ENCODE measurements at regions not wholly inside any gene's neighbourhood (a gene's known extent, or its start where the extent isn't known, plus 50 kb on each side); places are given as distances from the start of the nearest gene placed in this dataset.

DNA sequence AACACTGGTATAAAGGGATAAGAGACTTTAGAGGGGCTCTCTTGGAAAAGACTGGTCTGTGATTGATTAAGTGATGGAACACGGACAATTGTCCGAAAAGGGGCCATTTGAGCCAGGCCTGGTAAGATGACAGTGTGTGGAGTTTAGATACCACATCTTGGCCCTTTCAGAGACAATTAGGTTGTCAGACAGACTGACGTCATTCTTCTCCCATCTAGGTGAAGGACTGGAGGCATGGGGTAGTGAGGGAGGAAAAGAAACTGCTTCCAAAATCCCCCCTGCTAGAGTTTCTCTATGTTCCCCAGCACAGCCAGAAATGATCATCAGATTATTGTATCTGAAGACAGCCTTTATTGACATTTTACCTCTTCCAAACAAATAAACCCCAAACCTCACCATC is 84.8 kb upstream of the MYO3A start:
- intact Hi-C loops (cut with DNase I; ENCODE audit: low total_unique reads) (no loop called here), in situ Hi-C loops (cut with MboI; ENCODE audit: low pct_ligation_motif_present in 1 of 4, low pct_unique_long_range_greater_than_20kb in 1 of 4, low sequenced_read_pairs in 3 of 4) (no loop called here)
- Histone ChIP-seq H3K36me3 (no peaks in the 10 kb centered on the region), H3K27ac (no peak overlapping the region), H3K4me1 (no peaks in the 10 kb centered on the region), H3K4me3 (no peak overlapping the region), H3K27me3 (no peaks in the 10 kb centered on the region), H3K9me3 (no peaks in the 10 kb centered on the region)
- TF ChIP-seq POLR2AphosphoS5 (IDR thresholded peaks at IDR 0.05) (no peak), POLR2A (IDR thresholded peaks at IDR 0.05) (no peak), EP300 (IDR thresholded peaks at IDR 0.05; ENCODE audit: low read depth) (no peak)
- TF ChIP-seq, protein P1, sequence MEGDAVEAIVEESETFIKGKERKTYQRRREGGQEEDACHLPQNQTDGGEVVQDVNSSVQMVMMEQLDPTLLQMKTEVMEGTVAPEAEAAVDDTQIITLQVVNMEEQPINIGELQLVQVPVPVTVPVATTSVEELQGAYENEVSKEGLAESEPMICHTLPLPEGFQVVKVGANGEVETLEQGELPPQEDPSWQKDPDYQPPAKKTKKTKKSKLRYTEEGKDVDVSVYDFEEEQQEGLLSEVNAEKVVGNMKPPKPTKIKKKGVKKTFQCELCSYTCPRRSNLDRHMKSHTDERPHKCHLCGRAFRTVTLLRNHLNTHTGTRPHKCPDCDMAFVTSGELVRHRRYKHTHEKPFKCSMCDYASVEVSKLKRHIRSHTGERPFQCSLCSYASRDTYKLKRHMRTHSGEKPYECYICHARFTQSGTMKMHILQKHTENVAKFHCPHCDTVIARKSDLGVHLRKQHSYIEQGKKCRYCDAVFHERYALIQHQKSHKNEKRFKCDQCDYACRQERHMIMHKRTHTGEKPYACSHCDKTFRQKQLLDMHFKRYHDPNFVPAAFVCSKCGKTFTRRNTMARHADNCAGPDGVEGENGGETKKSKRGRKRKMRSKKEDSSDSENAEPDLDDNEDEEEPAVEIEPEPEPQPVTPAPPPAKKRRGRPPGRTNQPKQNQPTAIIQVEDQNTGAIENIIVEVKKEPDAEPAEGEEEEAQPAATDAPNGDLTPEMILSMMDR (IDR thresholded peaks at IDR 0.05): no peak
- no peak for DNase-seq
- WGBS, 2 donors (ENCODE audit: low coverage in 1 of 2): 67 to 82% methylated on average over 3 of the region's 3 CpGs

DNA sequence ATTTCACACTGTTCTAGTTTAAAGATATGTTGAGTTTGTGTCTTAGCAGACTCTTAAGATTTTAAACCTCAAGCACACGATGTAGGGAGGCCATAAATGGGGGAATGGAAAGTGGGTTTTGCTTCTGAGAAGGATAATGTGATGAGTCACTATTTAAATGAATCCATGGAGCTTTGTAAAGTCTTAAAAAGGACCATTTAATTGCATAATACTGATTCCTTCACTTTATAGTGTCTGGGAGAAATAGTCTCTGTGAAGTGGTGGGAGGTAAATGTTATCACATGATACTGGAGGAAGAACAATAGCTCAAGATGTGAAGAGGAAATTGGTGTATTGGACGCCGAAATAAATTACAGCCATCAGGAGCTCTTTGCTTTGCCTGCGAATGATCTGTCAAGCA is 84.0 kb upstream of the MYO3A start:
- 18 to 21% methylated on average over 4 of the region's 4 CpGs for WGBS, 2 donors (ENCODE audit: low coverage in 1 of 2)
- intact Hi-C loops (cut with DNase I; ENCODE audit: low total_unique reads): no loop called here
- in situ Hi-C loops (cut with MboI; ENCODE audit: low pct_ligation_motif_present in 1 of 4, low pct_unique_long_range_greater_than_20kb in 1 of 4, low sequenced_read_pairs in 3 of 4): no loop called here

DNA sequence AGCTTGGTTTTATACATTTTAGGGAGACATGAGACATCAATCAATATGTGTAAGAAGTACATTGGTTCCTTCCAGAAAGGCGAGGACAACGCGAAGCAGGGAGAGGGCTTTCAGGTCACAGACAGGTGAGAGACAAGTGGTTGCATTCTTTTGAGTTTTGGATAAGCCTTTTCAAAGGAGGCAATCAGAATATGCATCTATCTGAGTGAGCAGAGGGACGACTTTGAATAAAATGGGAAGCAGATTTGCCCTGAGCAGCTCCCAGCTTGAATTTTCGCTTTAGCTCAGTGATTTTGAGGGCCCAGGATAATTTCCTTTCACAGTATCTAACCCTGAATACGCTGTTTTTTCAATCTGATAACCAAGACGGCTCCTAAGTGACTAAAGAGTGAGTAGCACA is 82.5 kb upstream of the MYO3A start:
- H3K4me3 ChIP-seq: no peak overlapping the region
- H3K4me1 ChIP-seq: no peaks in the 10 kb centered on the region
- intact Hi-C loops (cut with DNase I; ENCODE audit: low total_unique reads) (no loop called here), in situ Hi-C loops (cut with MboI; ENCODE audit: low pct_ligation_motif_present in 1 of 4, low pct_unique_long_range_greater_than_20kb in 1 of 4, low sequenced_read_pairs in 3 of 4) (no loop called here)
- H3K27me3 ChIP-seq: no peaks in the 10 kb centered on the region
- H3K36me3 ChIP-seq: no peaks in the 10 kb centered on the region
- H3K27ac ChIP-seq: no peak overlapping the region
- TF ChIP-seq EP300 (IDR thresholded peaks at IDR 0.05; ENCODE audit: low read depth): no peak
- TF ChIP-seq, protein P1 (IDR thresholded peaks at IDR 0.05): no peak
- TF ChIP-seq POLR2A (IDR thresholded peaks at IDR 0.05): no peak
- TF ChIP-seq POLR2AphosphoS5 (IDR thresholded peaks at IDR 0.05): no peak
- no peak for DNase-seq
- H3K9me3 ChIP-seq: no peaks in the 10 kb centered on the region
- WGBS, 2 donors (ENCODE audit: low coverage in 1 of 2): 68 to 81% methylated on average over 3 to 7 of the region's 7 CpGs

More for the DNA sequence above, 84.0 kb upstream of the MYO3A start:
- Histone ChIP-seq H3K4me1 (no peaks in the 10 kb centered on the region), H3K9me3 (no peaks in the 10 kb centered on the region), H3K27me3 (no peaks in the 10 kb centered on the region), H3K4me3 (no peak overlapping the region), H3K27ac (no peak overlapping the region), H3K36me3 (no peaks in the 10 kb centered on the region)
- TF ChIP-seq POLR2AphosphoS5 (IDR thresholded peaks at IDR 0.05) (no peak), POLR2A (IDR thresholded peaks at IDR 0.05) (no peak), EP300 (IDR thresholded peaks at IDR 0.05; ENCODE audit: low read depth) (no peak)
- TF ChIP-seq, protein P1 (IDR thresholded peaks at IDR 0.05): no peak
- DNase-seq: no peak

DNA sequence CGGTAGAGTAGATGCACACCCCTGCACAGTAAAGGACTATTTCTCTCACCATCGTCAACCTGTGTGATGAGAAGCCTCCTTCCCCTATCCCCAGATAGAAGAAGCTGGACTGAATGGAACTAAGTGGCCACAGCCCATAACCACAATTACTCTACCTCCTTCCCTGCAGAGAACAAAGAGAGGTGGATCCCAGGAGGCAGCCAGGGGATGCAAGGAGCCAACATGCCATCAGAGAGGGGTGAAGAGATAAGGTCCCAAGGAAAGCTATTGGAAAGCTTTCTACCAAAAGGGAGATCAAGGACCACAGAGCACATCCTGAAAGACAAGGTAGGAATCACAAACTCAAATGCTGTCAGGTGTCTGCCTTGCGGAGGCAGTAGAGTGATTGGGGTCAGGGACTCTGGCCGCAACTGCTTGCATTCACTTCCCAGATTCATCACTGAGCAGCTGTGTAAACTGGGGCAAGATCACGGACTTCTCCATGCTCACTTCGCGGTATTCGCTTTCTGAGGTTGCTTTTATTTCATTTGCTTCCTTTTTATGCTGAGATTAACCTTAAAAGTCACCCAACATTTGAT is 81.6 kb upstream of the MYO3A start:
- in situ Hi-C loops (cut with MboI; ENCODE audit: low pct_ligation_motif_present in 1 of 4, low pct_unique_long_range_greater_than_20kb in 1 of 4, low sequenced_read_pairs in 3 of 4): no loop called here

More for the DNA sequence above, 81.6 kb upstream of the MYO3A start:
- TF ChIP-seq POLR2AphosphoS5 (IDR thresholded peaks at IDR 0.05): no peak
- TF ChIP-seq, protein P1 (IDR thresholded peaks at IDR 0.05): no peak
- TF ChIP-seq POLR2A (IDR thresholded peaks at IDR 0.05): no peak
- no peak for TF ChIP-seq EP300 (IDR thresholded peaks at IDR 0.05; ENCODE audit: low read depth)
- H3K27ac ChIP-seq: no peak overlapping the region
- H3K9me3 ChIP-seq: no peaks in the 10 kb centered on the region
- no peaks in the 10 kb centered on the region for H3K27me3 ChIP-seq
- H3K4me3 ChIP-seq: no peak overlapping the region
- H3K4me1 ChIP-seq: no peaks in the 10 kb centered on the region
- intact Hi-C loops (cut with DNase I; ENCODE audit: low total_unique reads): no loop called here
- WGBS, 2 donors (ENCODE audit: low coverage in 1 of 2): 80 to 86% methylated on average over 2 to 8 of the region's 8 CpGs
- no peak for DNase-seq
- no peaks in the 10 kb centered on the region for H3K36me3 ChIP-seq
